ENCODE measurements at regions not wholly inside any gene's neighbourhood (a gene's known extent, or its start where the extent isn't known, plus 50 kb on each side); places are given as distances from the start of the nearest gene placed in this dataset.

- intact Hi-C loops (cut with DNase I, micrococcal nuclease), result no loop called here
- H3K36me3 ChIP-seq (ENCODE audit: low read depth), result no peaks in the 10 kb centered on the region
- no peak for TF ChIP-seq CTCF (IDR thresholded peaks at IDR 0.05)
- ATAC-seq, result no peak
- no peaks in the 10 kb centered on the region for H3K9me3 ChIP-seq
- no peaks in the 10 kb centered on the region for H3K4me1 ChIP-seq (ENCODE audit: low read depth)
- no peak for DNase-seq
- no peak overlapping the region for H3K4me3 ChIP-seq
These were observed 295.3 kb upstream of the SULF2 start for GRCh38 chr20:48080583-48080982.

- DNase-seq, result no peak
- H3K36me3 ChIP-seq (ENCODE audit: low read depth), result no peaks in the 10 kb centered on the region
- no peaks in the 10 kb centered on the region for H3K4me1 ChIP-seq (ENCODE audit: low read depth)
- H3K4me3 ChIP-seq, result no peak overlapping the region
- intact Hi-C loops (cut with DNase I, micrococcal nuclease), result no loop called here
- H3K9me3 ChIP-seq, result no peaks in the 10 kb centered on the region
- no peak for ATAC-seq
- no peak for TF ChIP-seq CTCF (IDR thresholded peaks at IDR 0.05)
These were observed 293.7 kb upstream of the SULF2 start for GRCh38 chr20:48079028-48079427.

DNA sequence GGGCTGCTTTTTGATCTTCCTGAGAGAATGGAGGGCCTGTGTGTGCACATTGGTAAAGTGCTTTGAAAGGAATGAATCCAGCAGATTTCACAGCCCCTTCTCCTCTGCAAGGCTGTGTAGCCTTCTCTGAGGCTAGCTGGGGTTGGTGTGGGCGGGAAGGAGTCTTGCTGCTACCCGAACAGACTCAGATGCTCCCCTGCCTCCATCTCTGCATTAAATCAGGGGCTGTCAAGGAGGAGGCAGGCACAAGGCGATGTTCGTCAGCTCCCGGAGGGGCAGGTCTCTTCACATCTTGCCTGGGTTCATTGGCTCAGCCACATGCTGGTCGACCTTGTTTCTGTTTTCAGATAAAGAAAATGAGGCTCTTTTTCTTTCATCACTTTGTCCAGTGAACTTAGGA is 291.5 kb upstream of the SULF2 start:
- H3K4me3 ChIP-seq, result no peak overlapping the region
- no peaks in the 10 kb centered on the region for H3K36me3 ChIP-seq (ENCODE audit: low read depth)
- no peaks in the 10 kb centered on the region for H3K4me1 ChIP-seq (ENCODE audit: low read depth)
- no peak for ATAC-seq
- no peaks in the 10 kb centered on the region for H3K9me3 ChIP-seq
- intact Hi-C loops (cut with DNase I, micrococcal nuclease), result no loop called here
- DNase-seq, result no peak
- no peak for TF ChIP-seq CTCF (IDR thresholded peaks at IDR 0.05)

GRCh38 chr20:48076247-48076646 is 291.0 kb upstream of the SULF2 start:
- H3K4me3 ChIP-seq, result no peak overlapping the region
- DNase-seq, result no peak
- H3K4me1 ChIP-seq (ENCODE audit: low read depth), result no peaks in the 10 kb centered on the region
- no peak for ATAC-seq
- no peaks in the 10 kb centered on the region for H3K36me3 ChIP-seq (ENCODE audit: low read depth)
- no peaks in the 10 kb centered on the region for H3K9me3 ChIP-seq
- intact Hi-C loops (cut with DNase I, micrococcal nuclease), result no loop called here
- TF ChIP-seq CTCF (IDR thresholded peaks at IDR 0.05), result no peak

DNA sequence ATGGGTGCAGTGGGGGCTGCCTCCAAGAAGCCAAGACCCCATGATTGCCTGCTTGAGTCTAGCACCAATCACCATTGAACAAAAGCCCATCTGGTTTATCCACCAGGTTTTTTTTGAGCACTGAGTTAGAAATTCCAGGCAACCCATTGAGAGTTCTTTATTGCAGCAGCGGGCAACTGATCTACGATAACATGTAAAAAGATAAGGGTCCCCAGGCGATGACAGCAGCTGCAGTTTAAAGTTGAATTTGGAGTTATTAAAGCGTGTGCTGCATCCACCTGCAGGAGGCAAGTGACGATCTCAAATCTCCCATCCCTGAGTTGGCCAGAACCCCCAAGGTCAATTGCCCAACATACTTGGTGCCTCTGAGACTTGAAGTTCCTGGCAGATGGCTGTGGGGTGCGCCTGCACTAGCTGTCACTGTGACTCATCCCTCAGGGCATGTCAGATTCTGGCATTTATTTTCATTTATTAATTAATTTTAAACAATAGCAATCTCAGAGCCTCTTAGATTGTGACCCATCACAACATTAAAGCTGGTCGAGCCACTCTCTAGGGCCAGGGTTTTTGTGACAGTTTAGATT is 290.4 kb upstream of the SULF2 start:
- ATAC-seq, result no peak
- Histone ChIP-seq H3K9me3 (no peaks in the 10 kb centered on the region), H3K4me1 (ENCODE audit: low read depth) (no peaks in the 10 kb centered on the region), H3K36me3 (ENCODE audit: low read depth) (no peaks in the 10 kb centered on the region), H3K4me3 (no peak overlapping the region)
- TF ChIP-seq CTCF (IDR thresholded peaks at IDR 0.05), result no peak
- no peak for DNase-seq
- intact Hi-C loops (cut with DNase I, micrococcal nuclease), result no loop called here
